ENCODE measurements at regions not wholly inside any gene's neighbourhood (a gene's known extent, or its start where the extent isn't known, plus 50 kb on each side); places are given as distances from the start of the nearest gene placed in this dataset.

DNA sequence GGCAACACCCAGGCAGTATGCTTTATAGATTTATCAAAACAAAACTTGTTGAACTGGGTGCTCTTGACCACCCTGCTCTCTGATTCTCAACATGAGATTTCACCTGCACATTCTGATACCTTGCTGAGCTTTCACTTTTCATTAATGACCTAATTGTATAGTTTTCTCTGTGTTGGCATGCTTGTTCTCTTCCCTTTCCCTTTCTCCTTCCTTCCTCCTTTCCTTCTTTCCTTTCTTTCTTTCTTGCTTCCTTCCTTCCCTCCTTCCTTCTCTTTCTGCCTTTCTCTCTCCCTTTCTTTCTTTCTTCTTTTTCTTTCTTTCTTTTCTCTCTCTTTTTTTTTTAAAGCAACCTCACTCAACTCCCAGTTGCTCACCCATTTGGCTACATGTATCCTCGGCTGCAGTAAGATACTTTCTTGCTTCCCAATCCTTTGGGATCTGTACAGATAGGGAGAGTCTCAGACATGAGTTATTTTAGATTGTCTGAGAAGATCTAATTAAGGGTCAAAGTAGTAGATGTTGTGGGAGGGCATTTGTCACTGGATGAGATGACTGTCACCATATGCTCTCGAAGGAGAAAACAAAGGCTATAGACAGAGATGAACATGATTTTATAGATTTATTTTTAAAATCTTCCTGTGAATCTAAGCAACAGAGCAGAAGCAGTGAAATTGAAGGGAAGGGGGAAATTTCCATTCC, 458.0 kb downstream of the USP25 start:
- TF ChIP-seq, protein P1, sequence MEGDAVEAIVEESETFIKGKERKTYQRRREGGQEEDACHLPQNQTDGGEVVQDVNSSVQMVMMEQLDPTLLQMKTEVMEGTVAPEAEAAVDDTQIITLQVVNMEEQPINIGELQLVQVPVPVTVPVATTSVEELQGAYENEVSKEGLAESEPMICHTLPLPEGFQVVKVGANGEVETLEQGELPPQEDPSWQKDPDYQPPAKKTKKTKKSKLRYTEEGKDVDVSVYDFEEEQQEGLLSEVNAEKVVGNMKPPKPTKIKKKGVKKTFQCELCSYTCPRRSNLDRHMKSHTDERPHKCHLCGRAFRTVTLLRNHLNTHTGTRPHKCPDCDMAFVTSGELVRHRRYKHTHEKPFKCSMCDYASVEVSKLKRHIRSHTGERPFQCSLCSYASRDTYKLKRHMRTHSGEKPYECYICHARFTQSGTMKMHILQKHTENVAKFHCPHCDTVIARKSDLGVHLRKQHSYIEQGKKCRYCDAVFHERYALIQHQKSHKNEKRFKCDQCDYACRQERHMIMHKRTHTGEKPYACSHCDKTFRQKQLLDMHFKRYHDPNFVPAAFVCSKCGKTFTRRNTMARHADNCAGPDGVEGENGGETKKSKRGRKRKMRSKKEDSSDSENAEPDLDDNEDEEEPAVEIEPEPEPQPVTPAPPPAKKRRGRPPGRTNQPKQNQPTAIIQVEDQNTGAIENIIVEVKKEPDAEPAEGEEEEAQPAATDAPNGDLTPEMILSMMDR (IDR thresholded peaks at IDR 0.05 in 8 of 11, conservative IDR thresholded peaks at IDR 0.05 in 3 of 11), result no peak
- TF ChIP-seq POLR2A (IDR thresholded peaks at IDR 0.05), result no peak

Measured in spleen (tissue), 7 donors.